ENCODE measurements at regions not wholly inside any gene's neighbourhood (a gene's known extent, or its start where the extent isn't known, plus 50 kb on each side); places are given as distances from the start of the nearest gene placed in this dataset.

DNA sequence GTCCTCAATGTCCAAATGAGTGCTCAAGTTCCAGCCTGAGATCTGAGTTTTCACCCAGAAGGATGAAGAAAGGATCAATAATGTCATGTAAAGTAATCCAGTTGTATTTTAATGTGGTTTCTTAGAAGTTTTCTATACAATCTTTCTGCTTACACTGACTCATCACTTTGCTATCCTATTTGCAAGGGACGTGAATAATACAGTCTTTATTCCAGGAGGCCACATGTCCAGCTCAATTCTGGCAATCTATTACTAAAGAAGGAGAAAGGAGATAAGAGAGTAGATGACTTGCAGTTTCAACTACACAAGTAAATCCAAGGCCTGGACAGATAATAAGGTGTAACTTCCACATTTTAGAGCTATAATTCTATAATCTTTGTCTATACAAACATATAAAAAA lies 601.1 kb upstream of the SETBP1 start (continued):
- TF ChIP-seq, protein P1, sequence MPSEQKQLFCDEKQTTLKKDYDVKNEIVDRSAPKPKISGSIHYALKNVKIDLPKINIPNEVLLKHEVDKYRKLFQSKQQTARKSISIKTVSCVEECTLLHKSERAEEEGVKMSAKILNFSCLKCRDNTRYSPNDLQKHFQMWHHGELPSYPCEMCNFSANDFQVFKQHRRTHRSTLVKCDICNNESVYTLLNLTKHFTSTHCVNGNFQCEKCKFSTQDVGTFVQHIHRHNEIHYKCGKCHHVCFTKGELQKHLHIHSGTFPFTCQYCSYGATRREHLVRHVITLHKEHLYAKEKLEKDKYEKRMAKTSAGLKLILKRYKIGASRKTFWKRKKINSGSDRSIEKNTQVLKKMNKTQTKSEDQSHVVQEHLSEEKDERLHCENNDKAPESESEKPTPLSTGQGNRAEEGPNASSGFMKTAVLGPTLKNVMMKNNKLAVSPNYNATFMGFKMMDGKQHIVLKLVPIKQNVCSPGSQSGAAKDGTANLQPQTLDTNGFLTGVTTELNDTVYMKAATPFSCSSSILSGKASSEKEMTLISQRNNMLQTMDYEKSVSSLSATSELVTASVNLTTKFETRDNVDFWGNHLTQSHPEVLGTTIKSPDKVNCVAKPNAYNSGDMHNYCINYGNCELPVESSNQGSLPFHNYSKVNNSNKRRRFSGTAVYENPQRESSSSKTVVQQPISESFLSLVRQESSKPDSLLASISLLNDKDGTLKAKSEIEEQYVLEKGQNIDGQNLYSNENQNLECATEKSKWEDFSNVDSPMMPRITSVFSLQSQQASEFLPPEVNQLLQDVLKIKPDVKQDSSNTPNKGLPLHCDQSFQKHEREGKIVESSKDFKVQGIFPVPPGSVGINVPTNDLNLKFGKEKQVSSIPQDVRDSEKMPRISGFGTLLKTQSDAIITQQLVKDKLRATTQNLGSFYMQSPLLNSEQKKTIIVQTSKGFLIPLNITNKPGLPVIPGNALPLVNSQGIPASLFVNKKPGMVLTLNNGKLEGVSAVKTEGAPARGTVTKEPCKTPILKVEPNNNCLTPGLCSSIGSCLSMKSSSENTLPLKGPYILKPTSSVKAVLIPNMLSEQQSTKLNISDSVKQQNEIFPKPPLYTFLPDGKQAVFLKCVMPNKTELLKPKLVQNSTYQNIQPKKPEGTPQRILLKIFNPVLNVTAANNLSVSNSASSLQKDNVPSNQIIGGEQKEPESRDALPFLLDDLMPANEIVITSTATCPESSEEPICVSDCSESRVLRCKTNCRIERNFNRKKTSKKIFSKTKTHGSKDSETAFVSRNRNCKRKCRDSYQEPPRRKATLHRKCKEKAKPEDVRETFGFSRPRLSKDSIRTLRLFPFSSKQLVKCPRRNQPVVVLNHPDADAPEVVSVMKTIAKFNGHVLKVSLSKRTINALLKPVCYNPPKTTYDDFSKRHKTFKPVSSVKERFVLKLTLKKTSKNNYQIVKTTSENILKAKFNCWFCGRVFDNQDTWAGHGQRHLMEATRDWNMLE (tag by site-specific recombination; conservative IDR thresholded peaks at IDR 0.05; ENCODE audit: low read depth): no peak
- TF ChIP-seq IKZF3 (tag by site-specific recombination; IDR thresholded peaks at IDR 0.05) (no peak), OVOL3 (tag by site-specific recombination; IDR thresholded peaks at IDR 0.05) (no peak)
- TF ChIP-seq, protein P2, sequence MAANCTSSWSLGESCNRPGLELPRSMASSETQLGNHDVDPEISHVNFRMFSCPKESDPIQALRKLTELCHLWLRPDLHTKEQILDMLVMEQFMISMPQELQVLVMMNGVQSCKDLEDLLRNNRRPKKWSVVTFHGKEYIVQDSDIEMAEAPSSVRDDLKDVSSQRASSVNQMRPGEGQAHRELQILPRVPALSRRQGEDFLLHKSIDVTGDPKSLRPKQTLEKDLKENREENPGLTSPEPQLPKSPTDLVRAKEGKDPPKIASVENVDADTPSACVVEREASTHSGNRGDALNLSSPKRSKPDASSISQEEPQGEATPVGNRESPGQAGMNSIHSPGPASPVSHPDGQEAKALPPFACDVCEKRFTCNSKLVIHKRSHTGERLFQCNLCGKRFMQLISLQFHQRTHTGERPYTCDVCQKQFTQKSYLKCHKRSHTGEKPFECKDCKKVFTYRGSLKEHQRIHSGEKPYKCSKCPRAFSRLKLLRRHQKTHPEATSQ (tag by site-specific recombination; IDR thresholded peaks at IDR 0.05): no peak

DNA sequence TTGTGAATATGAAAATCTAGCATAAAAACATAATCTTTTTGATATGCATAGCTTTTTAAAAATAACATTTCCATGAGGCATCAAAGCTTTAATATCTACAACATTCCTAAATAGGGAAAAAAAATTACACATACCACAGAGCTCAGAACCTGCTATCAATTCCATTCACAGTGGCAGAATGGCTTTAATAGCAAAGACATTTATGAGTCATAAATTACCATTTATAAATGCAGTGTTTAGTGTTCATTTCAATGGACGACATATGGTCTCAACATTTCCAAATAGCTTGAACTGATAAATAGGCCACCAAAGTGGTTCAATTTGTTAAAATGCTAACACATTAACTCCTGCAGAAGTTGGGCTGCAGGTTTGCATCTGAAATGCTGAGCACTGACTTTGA lies 600.6 kb upstream of the SETBP1 start:
- Histone ChIP-seq H3K9me3 (ENCODE audit: control insufficient read depth, insufficient read depth, low read depth, low read length) (no peaks in the 10 kb centered on the region), H3K4me3 (ENCODE audit: low read depth, low read length) (no peak overlapping the region), H3K27ac (ENCODE audit: extremely low read depth, low read depth, low read length) (no peak overlapping the region), H3K36me3 (ENCODE audit: control insufficient read depth in 2 of 2, insufficient read depth in 1 of 2, low read length in 2 of 2) (no peaks in the 10 kb centered on the region), H3K4me1 (ENCODE audit: control insufficient read depth, insufficient read depth, low read length) (no peaks in the 10 kb centered on the region)
- POLR2A ChIA-PET: no interaction called here
- no peak for TF ChIP-seq ZNF561 (tag by site-specific recombination; IDR thresholded peaks at IDR 0.05; ENCODE audit: borderline replicate concordance)
- no peak for TF ChIP-seq KLF8 (tag by site-specific recombination; IDR thresholded peaks at IDR 0.05)
- CTCF ChIA-PET: interaction anchor here (0.6 kb wide), 1 partner anchor 9 kb away, joined by 3 read pairs; no protein-coding TSS in a partner anchor

DNA sequence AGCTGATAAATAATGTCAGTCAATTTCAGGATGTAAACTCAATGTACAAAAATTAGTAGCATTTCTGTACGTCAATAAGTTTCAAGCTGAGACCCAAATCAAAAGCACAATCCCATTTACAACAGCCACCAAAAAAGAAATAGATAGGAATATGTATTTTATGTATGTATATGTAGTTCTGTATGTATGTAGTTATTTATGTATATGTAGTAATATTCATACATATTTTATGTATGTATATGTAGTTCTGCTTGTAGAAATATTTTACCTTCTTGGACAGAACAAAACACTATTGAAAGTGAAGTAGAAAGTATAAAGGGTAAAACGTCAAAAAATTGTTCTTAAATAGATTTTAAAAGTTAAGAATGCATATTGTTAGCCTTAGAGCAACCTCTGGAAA lies 591.0 kb upstream of the SETBP1 start:
- TF ChIP-seq ZNF19 (tag by site-specific recombination; IDR thresholded peaks at IDR 0.05; ENCODE audit: low read depth): no peak
- TF ChIP-seq, protein P3, sequence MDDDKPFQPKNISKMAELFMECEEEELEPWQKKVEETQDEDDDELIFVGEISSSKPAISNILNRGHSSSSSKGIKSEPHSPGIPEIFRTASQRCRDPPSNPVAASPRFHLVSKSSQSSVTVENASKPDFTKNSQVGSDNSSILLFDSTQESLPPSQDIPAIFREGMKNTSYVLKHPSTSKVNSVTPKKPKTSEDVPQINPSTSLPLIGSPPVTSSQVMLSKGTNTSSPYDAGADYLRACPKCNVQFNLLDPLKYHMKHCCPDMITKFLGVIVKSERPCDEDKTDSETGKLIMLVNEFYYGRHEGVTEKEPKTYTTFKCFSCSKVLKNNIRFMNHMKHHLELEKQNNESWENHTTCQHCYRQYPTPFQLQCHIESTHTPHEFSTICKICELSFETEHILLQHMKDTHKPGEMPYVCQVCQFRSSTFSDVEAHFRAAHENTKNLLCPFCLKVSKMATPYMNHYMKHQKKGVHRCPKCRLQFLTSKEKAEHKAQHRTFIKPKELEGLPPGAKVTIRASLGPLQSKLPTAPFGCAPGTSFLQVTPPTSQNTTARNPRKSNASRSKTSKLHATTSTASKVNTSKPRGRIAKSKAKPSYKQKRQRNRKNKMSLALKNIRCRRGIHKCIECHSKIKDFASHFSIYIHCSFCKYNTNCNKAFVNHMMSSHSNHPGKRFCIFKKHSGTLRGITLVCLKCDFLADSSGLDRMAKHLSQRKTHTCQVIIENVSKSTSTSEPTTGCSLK (tag by site-specific recombination; IDR thresholded peaks at IDR 0.05): no peak
- no peak for TF ChIP-seq ZNF830 (tag by site-specific recombination; IDR thresholded peaks at IDR 0.05; ENCODE audit: low read depth)
- TF ChIP-seq ZNF311 (tag by site-specific recombination; IDR thresholded peaks at IDR 0.05; ENCODE audit: borderline replicate concordance): no peak
- TF ChIP-seq ZNF837 (tag by site-specific recombination; IDR thresholded peaks at IDR 0.05): no peak
- TF ChIP-seq ZNF843 (tag by site-specific recombination; IDR thresholded peaks at IDR 0.05): no peak
- TF ChIP-seq SP2 (tag by site-specific recombination; IDR thresholded peaks at IDR 0.05): no peak
- TF ChIP-seq, protein P4, sequence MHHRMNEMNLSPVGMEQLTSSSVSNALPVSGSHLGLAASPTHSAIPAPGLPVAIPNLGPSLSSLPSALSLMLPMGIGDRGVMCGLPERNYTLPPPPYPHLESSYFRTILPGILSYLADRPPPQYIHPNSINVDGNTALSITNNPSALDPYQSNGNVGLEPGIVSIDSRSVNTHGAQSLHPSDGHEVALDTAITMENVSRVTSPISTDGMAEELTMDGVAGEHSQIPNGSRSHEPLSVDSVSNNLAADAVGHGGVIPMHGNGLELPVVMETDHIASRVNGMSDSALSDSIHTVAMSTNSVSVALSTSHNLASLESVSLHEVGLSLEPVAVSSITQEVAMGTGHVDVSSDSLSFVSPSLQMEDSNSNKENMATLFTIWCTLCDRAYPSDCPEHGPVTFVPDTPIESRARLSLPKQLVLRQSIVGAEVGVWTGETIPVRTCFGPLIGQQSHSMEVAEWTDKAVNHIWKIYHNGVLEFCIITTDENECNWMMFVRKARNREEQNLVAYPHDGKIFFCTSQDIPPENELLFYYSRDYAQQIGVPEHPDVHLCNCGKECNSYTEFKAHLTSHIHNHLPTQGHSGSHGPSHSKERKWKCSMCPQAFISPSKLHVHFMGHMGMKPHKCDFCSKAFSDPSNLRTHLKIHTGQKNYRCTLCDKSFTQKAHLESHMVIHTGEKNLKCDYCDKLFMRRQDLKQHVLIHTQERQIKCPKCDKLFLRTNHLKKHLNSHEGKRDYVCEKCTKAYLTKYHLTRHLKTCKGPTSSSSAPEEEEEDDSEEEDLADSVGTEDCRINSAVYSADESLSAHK (tag by site-specific recombination; IDR thresholded peaks at IDR 0.05): no peak
- Histone ChIP-seq H3K9me3 (ENCODE audit: control insufficient read depth, insufficient read depth, low read depth, low read length) (no peaks in the 10 kb centered on the region), H3K36me3 (ENCODE audit: control insufficient read depth in 2 of 2, insufficient read depth in 1 of 2, low read length in 2 of 2) (no peaks in the 10 kb centered on the region), H3K4me1 (ENCODE audit: control insufficient read depth, insufficient read depth, low read length) (peaks cover 4% of the 10 kb centered on the region; the same call in 1 of the 2 replicates), H3K4me3 (ENCODE audit: low read depth, low read length) (no peak overlapping the region), H3K27ac (ENCODE audit: extremely low read depth, low read depth, low read length) (no peak overlapping the region)
- POLR2A ChIA-PET: no interaction called here
- CTCF ChIA-PET: interaction anchor here (0.6 to 0.9 kb wide), 2 partner anchors 10 to 93 kb away, joined by 3 to 5 read pairs; no protein-coding TSS in a partner anchor

All from HEK293 (cell line).